ENCODE measurements at regions not wholly inside any gene's neighbourhood (a gene's known extent, or its start where the extent isn't known, plus 50 kb on each side); places are given as distances from the start of the nearest gene placed in this dataset.

- TF ChIP-seq CTCF (conservative IDR thresholded peaks at IDR 0.05) = no peak
Observed at GRCh38 chr3:69588170-69588569, 151.1 kb upstream of the MITF start.

GRCh38 chr3:69585472-69585871, 153.8 kb upstream of the MITF start:
- H3K27ac ChIP-seq = no peak overlapping the region
- TF ChIP-seq CTCF (conservative IDR thresholded peaks at IDR 0.05) = no peak

More at GRCh38 chr3:69588170-69588569, 151.1 kb upstream of the MITF start:
- H3K27ac ChIP-seq = no peak overlapping the region

- no peak overlapping the region for H3K27ac ChIP-seq
- no peak for TF ChIP-seq CTCF (conservative IDR thresholded peaks at IDR 0.05)
Observed at GRCh38 chr3:69582044-69582443, 157.2 kb upstream of the MITF start.

GRCh38 chr3:69579306-69580041, 159.8 kb upstream of the MITF start:
- no peak overlapping the region for H3K27ac ChIP-seq
- no peak for TF ChIP-seq CTCF (conservative IDR thresholded peaks at IDR 0.05)

GRCh38 chr3:69569520-69569919, 169.7 kb upstream of the MITF start:
- no peak overlapping the region for H3K27ac ChIP-seq
- no peak for TF ChIP-seq CTCF (conservative IDR thresholded peaks at IDR 0.05)

- TF ChIP-seq CTCF (conservative IDR thresholded peaks at IDR 0.05) = no peak
- no peak overlapping the region for H3K27ac ChIP-seq
Observed at GRCh38 chr3:69568951-69569350, 170.3 kb upstream of the MITF start.

- no peak overlapping the region for H3K27ac ChIP-seq
- no peak for TF ChIP-seq CTCF (conservative IDR thresholded peaks at IDR 0.05)
Observed at GRCh38 chr3:69568458-69568857, 170.8 kb upstream of the MITF start.

All from VCaP (cell line).